HG02759 (cell line): ENCODE measurements at regions not wholly inside any gene's neighbourhood (a gene's known extent, or its start where the extent isn't known, plus 50 kb on each side); places are given as distances from the start of the nearest gene placed in this dataset.
A peak's percentile ranks its signal among the peaks of the same experiment; 100 is the strongest.

ENCODE experiments used
- ATAC-seq: cut with Tn5 transposase; IDR thresholded peaks from one replicate; pipeline ENCODE4 v1.9.1; 2021; ENCODE audit warnings: mild to moderate bottlenecking, moderate library complexity; ENCODE audit not compliant: unreplicated experiment

DNA sequence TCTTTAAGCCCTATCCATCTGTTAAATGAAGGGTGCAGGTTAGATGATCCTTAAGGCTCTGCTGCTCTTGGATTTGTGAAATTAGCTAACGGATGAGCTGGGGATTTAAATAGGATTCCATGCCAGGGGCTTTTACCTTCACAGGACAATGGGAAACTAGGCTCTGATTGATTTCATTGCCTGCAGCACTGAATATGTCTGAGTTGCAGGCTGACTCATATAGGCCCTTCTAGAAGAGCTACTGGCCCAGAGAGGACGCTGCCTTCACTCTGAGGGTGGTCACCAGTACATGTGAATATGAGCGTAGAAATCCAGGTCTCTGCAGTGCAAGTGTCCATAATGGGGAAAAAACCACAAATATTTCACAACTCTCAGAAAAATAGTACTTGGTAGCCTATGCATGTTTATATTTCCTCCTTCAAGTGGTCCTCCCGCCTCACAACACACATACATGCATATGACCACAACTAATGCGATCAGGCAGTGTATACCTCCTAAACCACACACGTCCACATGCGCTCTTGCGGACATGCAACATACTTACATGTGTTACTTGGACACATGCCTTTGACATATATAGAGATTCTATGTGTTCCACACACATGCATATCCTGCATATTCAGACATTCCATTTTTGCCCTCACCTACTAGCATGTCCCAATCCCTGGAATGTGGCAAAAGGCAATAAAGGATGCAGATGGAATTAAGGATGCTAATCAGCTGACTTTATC is 233.8 kb upstream of the JUN start:
- ATAC-seq, result no peak

DNA sequence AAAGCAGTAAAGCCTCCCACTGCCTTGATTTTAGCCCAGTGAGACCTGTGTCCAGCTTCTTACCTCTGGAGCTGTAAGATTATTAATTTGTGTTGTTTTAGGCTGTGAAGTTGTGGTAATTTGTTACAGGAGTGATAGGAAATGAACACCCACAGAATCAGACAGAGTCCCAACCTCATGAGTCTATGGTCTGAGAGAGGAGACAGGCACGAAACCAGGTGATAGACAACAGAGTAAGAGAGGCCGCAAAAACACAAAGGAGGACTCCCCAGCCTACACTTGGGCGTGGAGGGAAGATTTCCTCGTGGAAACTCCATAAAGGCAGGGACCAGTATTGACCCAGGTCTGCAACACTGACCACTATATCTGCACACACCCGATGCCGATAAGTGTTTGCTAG is 234.6 kb upstream of the JUN start:
- no peak for ATAC-seq

DNA sequence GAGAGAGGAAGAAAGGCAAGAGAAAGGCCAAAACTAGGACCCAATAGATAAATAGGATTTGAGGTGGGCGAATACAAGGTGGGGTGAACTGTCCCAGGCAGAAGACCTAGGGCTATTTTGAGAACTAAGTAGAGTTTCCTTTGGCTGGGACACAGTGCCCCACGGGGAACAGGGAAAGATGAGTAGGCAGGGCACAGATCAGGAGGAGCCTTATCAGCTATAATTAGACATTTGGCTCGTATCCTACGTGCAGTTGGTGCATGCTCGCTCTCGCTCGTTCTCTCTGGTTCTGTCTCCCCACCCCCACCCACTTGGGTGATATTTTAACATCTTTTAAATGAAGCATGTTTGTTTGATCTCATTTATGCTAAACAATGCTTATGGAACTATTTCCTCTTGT is 235.0 kb upstream of the JUN start:
- no peak for ATAC-seq

- peak; percentile 92 for ATAC-seq
These were observed 236.5 kb upstream of the JUN start for GRCh38 chr1:59020151-59020997.

- ATAC-seq, result no peak
These were observed 238.4 kb upstream of the JUN start for GRCh38 chr1:59022199-59022598.

DNA sequence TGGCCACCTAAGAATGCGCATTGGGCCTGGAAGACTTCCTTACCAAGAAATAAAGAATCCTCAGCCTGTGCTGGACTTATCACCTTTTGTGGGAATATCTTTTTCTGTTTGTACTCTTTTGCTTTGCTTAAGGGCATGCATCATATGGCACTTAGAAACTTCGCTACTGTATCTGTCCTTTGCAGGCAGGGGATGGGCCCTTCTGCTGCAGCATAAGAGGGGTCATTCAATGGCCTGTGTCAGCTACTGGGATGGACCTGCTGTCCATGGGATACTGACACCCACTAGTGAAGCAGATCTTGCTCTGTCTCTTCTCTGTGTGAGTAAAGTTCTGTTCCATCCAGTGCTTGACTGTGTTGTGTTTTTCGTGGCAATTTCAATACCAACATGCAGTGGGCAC is 239.0 kb upstream of the JUN start:
- ATAC-seq, result no peak

- ATAC-seq, result no peak
These were observed 241.4 kb upstream of the JUN start for GRCh38 chr1:59025201-59025600.

DNA sequence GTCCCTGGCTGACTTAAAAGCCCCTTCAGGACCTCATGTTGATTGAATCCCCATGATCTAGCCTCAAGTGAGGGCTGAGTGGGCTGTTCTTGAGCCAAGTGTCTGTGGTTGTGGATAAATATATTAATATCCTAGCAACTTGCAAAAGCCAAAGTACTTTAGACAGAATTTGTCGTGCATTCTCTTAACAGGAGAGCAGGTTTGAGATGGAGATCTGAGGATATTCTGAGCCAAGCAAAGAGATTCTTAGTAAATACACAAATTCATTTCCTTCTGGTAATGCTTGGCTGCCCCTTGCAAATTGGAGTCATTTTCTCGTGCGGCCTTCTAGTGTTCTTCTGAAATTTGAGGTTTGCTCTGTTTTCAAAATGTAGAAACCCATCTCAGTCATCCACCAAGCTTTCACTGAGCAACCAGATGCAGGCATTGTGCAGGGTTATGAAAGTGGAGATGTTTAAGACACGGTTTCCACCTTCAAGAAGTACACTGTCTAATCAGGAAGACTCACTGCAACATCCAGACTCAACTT is 242.1 kb upstream of the JUN start:
- ATAC-seq, result peak; percentile 90

DNA sequence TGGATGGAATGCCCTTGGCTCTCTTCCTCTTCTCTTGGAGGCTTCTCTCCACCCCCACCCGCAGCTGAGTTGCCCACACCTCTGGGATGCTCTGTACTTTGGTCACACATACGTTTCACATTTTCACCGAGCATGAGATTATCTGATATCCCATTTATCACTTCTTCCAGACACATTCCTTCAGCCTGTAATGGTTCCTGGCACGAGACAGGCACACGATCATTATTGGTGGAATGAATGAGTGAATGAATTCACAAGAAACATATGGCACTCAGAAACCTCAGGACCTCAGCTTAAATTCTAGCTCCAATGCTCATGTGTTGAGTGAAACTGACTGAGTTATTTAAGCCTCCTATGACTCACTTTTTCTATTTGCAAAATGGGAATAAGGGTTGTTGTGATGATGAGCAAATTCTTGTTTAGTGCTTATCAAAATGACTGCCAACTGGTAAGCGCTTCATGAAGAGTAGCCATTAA is 242.7 kb upstream of the JUN start:
- ATAC-seq, result peak; percentile 28

DNA sequence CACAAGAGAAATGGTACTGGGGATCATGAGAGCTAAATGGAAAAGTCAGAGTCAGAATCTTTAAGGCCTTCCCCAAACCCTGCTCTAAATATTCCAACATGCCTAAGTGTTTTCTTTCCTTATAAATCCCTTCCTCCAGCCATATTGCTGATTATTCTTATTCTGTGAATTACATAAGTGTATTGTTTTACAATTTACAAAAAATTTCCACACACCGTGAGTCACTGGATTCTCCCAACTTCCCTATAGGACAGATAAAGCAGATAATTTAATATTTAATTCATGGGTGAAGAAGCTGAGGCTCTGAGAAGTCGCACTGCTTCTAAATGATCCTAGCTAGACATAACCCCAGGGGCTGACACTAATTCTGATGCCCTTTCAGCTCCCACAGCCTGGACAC is 243.3 kb upstream of the JUN start:
- no peak for ATAC-seq

GRCh38 chr1:59028048-59028447 is 244.2 kb upstream of the JUN start:
- ATAC-seq, result no peak

DNA sequence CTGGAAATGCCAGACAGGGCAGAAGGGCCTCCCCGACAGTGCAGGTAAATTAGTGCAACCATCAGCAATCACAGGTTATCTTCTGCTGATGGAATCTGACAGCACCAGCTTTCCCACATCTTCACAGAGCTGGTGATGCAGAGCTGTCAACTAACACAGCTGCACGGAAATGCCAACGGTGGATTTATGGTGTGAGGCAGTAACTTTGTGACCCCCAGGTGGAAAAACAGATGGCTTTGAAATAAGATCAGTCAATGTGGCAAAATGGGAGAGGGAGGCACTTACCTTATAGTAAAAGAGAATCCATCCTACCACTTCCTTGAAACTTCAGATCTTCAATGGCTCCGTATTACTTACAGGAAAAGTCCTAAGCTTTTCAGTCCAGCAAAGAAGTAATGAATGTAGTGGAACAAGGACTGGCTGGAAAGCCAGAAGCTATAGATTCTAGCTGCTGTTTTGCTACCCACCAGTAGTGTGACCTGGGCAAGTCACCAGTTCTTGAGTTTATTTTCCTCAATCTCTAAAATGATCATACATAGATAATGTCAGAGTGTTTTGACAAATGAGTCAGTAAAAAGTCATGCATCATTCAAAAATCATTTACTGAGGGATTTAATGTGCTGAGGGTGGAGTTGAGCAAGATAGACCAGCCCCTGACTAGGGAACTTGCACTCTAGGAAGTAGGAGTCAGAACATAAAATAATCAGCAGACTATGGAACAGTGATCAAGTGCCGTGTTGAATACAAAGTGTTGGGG is 245.7 kb upstream of the JUN start:
- no peak for ATAC-seq

DNA sequence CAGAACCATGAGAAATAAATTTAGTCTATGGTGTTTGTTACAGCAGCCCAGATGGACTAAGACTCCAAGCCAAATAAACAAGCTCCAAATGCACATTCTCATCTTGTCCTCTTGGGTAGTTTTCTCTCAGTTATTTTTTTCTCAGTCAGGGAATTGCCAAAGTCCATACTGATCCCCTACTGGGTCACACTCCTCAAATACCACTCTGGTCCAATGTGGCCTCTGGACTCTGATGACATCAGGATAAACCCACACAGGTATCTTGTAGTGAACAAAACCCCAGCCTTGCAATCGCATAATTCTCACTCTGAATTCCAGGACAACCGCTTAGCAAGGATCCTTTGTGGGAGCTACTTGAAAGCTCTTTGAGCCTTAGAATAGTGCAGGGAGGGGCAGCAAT is 248.4 kb upstream of the JUN start:
- ATAC-seq, result no peak

DNA sequence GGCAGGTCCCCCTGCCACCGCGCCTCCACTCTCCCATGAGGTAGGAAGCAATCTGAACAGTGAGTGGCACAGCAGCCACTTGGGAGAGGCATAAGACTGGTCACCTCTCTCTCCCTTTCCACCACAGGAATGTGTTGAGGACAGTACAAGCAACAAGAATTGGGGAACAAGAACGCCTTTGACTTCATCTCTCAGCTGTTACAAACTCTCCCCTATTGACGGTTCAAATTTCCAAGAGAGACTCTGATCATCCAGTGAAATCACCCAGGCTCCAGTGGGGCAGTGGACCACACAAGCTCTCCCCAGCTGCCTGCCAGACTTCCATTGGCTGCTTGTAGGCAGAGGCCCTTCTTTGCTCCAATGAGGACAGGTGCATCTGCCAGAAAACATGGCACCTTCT is 249.9 kb upstream of the JUN start:
- ATAC-seq, result no peak

DNA sequence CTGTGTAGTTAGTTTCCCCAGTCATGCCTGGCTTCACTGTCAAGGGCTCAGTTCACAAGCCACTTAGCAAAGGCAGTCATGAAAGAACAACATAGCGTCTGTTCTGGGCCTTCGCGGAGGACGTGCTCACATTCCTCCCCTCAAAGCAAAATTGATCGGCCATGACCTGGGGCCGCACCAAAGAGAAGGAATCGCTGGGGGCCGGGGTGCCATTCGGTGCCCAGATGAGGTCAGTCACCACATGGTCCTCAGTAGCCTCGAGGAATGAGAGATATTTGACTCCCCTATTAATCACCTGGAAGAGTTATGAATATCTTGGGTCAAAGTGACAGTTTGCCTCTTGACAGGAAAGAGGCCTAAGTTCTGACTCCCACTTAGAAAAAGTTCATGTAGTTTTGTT is 251.1 kb upstream of the JUN start:
- ATAC-seq, result no peak

GRCh38 chr1:59039551-59039950 is 255.7 kb upstream of the JUN start:
- no peak for ATAC-seq

DNA sequence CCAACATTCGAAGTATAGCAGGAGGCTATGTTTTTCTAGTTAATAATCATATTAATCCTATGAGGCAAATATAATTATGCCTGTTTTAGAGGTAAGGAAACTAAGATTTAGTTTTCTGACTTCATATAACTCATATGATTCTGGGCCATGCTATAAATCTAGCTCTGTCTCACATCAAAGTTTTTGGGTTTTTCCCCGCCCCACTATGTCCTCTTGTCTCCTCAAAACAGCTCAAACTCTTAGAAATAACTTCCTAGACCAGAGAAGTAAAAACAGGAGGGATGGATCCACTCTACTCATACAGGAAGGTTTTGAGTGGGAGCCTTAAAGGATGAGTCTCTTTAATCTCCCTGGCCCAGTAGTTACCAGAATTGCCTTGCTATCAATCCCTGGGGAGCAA is 256.4 kb upstream of the FGGY start:
- ATAC-seq, result no peak

DNA sequence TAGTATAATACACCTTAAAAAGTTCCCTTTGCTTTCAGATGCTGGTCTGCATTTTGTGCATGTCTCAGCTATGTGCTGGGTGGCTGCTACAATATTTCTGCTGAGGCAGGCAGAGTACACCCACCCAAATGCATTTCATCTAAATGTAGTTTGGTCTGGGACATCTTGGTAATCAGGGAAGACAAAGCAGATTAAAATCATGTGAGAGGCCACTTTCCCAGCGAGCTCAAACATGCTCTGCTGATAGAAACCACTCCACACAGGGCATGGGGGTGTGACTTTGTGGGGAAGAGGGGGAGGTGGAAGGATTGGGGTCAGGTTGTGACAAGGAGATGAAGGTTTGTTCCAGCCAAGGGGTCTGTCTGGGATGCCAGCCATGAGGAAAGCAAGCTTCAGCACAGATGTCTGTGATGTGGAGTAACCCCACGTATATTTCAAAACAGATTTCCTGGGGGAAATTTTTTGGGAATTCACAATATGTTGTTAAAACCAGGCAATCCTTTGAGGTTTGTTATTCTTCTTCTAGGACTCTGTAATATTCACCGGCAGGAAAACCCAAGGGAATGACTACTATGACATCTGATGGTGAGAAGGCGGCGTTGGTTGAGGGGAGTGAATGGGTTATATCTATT is 255.1 kb upstream of the FGGY start:
- ATAC-seq, result no peak

- no peak for ATAC-seq
These were observed 253.1 kb upstream of the FGGY start for GRCh38 chr1:59043796-59044195.

GRCh38 chr1:59044535-59045121 is 252.3 kb upstream of the FGGY start:
- ATAC-seq, result no peak
